ENCODE measurements at regions not wholly inside any gene's neighbourhood (a gene's known extent, or its start where the extent isn't known, plus 50 kb on each side); places are given as distances from the start of the nearest gene placed in this dataset.

DNA sequence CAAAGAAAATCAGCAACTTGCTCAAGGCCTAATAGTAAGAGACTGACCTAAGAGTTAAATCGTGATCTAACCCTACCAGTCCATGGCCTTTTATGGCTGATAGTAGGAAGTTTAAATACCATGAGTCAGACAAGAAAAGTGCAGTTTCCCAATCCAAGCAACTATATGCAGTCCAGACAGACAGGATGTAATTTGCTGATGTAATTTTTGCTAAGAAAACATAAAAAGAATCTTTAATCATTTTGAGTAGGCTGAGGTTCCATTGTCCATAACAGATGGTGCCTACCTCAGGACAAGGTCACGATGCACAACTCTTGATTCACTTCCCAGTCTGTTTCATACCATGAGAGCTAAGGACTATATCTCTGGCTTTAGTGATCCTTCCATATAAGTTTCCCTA lies 317.5 kb upstream of the GRIA3 start:
- TF ChIP-seq, protein P1, sequence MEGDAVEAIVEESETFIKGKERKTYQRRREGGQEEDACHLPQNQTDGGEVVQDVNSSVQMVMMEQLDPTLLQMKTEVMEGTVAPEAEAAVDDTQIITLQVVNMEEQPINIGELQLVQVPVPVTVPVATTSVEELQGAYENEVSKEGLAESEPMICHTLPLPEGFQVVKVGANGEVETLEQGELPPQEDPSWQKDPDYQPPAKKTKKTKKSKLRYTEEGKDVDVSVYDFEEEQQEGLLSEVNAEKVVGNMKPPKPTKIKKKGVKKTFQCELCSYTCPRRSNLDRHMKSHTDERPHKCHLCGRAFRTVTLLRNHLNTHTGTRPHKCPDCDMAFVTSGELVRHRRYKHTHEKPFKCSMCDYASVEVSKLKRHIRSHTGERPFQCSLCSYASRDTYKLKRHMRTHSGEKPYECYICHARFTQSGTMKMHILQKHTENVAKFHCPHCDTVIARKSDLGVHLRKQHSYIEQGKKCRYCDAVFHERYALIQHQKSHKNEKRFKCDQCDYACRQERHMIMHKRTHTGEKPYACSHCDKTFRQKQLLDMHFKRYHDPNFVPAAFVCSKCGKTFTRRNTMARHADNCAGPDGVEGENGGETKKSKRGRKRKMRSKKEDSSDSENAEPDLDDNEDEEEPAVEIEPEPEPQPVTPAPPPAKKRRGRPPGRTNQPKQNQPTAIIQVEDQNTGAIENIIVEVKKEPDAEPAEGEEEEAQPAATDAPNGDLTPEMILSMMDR (IDR thresholded peaks at IDR 0.05), result no peak
- TF ChIP-seq POLR2A (IDR thresholded peaks at IDR 0.05), result no peak
